Fibroblast of the conjunctiva (primary cell): ENCODE measurements at regions not wholly inside any gene's neighbourhood (a gene's known extent, or its start where the extent isn't known, plus 50 kb on each side); places are given as distances from the start of the nearest gene placed in this dataset.
"Not testable (repeated sequence)": the region's sequence is repeated elsewhere in the genome, so short reads cannot be mapped to it uniquely, and the experiment has no call there.

ENCODE experiments used
- DNase-seq: peaks from one replicate; pipeline ENCODE4 v3.0.0-alpha.2; 2010; ENCODE audit warnings: low read depth

- DNase-seq, result peak; percentile 64
These were observed 181.9 kb downstream of the MREG start for GRCh38 chr2:215831296-215831913.

GRCh38 chr2:215830304-215830703 is 183.0 kb downstream of the MREG start:
- DNase-seq, result peak; percentile 90

- no peak for DNase-seq
These were observed 184.1 kb downstream of the MREG start for GRCh38 chr2:215829261-215829660.

- peak; percentile 67 for DNase-seq
These were observed 184.7 kb downstream of the MREG start for GRCh38 chr2:215828528-215829184.

GRCh38 chr2:215826838-215827441 is 186.4 kb downstream of the MREG start:
- DNase-seq, result no peak

DNA sequence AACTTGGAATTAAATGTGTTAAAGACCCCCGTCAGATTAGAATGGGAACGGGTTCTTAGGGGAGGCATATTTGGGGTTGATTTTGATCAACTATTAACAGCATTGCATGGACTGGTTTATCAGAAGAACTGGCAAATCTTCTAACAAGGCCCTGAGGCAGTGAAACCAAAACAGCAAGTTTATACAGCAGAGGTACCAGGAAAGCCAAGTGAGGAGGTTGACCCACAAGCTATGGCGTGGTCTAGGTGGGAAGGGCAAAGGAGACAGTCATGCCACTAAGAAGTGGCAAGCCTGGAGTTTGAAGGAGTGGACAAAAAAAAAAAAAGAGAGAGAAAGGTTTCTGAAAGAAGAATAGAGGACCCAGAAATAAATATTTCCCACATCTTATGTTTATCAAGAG is 187.0 kb downstream of the MREG start:
- no peak for DNase-seq

DNA sequence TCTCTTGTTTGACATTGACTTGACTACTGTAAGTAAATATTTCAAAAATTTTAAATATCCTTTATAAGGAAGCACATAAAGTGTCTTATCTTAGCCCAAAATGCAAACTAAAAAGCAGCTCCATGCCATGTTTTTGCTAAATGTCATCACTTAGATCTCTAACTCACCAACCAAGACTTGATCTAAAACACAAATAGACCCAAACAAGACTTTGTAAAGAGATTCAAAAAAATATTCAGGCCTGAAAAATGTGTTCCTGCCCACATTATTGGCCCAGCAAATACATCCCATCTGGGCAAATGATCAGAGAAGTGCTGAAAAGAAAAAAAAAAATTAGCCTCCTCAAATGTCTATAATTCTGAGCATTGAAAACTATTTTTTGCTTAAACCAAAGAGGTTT is 187.6 kb downstream of the MREG start:
- no peak for DNase-seq

- DNase-seq, result not testable (repeated sequence)
These were observed 192.1 kb downstream of the MREG start for GRCh38 chr2:215821298-215821697.

DNA sequence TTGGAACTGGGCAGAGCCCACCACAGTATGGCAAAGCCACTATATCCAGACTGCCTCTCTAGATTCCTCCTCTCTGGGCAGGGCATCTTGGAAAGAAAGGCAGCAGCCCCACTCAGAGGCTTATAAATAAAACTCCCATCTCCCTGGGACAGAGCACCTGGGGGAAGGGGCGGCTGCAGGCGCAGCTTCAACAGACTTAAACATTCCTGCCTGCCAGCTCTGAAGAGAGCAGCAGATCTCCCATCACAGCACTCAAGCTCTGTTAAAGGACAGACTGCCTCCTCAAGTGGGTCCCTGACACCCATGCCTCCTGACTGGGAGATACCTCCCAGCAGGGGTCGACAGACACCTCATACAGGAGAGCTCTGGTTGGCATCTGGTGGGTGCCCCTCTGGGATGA is 193.6 kb downstream of the MREG start:
- not testable (repeated sequence) for DNase-seq

DNA sequence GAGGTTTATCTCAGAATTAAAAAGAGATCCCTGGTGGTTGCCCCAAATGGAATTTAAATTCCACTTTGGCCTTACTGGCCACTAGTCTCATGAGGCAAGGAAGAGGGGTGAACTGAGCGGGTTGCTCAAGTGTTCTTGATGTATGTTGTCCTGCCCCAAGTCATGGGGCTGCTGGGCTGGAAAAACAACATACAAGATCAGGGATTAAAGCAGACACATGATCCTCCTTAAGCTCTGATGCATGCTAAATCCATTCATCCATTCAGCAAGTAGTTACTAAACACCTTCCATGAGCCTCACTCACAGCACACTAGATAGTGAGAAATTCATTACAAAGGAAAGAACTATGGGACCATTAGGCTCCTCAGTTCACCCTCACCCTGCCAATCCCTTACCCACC is 196.3 kb downstream of the MREG start:
- no peak for DNase-seq

DNA sequence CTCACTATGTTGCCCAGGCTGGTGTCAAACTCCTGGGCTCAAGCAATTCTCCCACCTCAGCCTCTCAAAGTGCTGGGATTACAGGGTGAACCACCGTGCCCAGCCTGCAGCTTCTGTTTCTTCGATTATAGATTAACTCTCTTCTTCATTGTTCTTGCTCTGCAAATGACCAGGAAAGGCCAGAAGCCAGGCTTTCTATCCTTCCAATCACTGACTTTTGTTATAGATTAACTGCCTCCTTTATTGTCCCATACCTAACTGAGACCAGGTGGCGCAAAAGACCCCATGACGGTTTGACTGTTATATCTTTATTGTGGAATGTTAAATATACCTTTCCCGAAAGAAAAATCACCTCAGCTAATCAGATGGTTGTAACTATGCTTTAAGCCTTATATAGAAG is 196.9 kb downstream of the MREG start:
- DNase-seq, result no peak

GRCh38 chr2:215815960-215816359 is 197.4 kb downstream of the MREG start:
- DNase-seq, result no peak

DNA sequence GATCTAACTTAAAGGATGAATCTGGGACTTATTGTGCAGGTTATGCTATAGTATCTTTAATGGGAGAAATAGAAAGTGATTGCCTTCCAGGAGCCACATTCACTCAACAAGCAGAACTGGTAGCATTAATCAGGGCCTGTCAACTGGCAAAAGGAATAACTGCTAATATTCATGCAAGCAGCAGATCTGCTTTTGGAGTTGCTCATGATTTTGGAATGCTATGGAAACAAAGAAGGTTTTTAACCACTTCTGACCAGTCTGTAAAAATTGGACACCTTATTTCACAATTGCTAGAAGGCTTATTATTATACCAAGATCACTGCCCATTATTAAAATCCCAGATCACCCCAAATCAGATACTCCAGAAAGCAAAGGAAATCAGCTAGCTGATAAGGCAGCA is 200.4 kb downstream of the MREG start:
- no peak for DNase-seq

GRCh38 chr2:215811409-215812345 is 201.7 kb downstream of the MREG start:
- no peak for DNase-seq

DNA sequence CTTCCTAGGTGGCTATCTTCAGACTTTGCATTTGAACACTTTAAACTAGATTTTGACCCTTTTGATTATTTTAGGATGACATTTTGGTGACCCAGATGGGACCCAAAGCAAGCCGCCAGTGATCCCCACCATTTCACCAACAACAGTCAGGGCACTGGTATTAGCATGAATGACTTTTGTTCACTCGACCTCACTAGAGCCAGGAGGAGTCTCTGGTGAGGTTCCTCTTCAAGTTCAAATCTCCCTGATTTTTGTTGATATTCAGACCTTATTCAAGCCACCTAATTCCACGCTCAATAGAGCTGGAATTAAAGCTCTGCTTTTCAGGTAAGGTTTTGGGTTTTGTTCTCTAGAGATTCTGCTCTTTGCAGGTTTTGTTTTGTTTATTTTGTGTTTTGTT is 202.3 kb downstream of the MREG start:
- no peak for DNase-seq

- no peak for DNase-seq
These were observed 204.4 kb downstream of the MREG start for GRCh38 chr2:215808996-215809395.

DNA sequence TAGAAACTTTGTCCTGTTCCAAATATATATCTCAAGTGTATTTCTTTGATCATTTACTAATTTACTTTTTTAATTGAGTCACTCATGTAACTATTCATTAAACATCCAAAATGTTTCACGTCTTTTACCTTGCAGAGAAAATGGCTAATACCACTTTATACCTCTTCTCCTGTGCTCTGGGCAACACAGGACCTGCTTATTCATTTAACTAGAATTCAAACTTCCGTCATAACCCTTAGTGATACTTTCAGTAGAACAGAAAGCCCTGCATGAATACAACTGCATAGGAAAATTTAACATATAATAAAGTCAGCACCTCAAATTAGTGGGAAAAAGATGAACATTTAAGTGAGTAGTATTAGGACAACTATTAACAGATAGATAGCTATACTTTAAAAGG is 205.2 kb downstream of the MREG start:
- no peak for DNase-seq

DNA sequence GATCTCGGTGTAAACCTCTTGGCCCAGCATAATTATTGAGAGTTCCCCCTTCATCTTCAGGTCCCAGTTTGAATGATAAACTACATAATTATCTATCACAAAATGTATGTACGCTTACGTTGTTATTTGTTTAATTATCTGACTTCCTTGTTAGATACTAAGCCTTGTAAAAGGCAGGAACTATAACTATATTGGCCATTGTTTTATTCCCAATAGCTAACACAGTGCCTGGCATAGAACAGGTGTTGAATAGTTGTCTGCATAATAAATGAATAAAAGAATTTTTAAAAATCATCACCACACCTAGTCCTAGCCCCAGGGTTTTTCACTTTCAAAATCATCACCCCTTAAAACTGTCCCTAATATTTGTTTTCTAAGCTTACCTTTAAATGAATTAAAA is 207.9 kb downstream of the MREG start:
- DNase-seq, result no peak

- no peak for DNase-seq
These were observed 210.2 kb downstream of the MREG start for GRCh38 chr2:215803150-215803549.

- no peak for DNase-seq
These were observed 214.2 kb downstream of the MREG start for GRCh38 chr2:215799194-215799593.

DNA sequence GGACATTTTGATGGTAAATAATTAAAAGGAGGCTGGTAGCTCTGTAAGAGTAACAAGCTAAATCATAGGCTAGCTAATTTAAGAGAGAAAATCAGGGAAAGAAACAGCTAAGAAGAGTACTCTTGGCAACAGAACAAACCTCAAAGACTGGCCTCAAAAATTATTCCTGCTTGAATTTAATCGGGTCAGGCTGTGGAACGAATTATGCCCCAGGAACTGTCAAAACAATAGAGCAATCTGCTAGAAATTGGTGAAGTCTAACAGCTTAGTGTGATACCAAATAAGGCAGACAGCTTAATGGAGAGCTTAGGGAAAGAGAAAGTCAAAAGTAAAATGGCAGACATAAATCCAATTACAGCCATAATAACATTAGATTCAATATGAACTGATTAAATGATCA is 215.7 kb downstream of the MREG start:
- no peak for DNase-seq

DNA sequence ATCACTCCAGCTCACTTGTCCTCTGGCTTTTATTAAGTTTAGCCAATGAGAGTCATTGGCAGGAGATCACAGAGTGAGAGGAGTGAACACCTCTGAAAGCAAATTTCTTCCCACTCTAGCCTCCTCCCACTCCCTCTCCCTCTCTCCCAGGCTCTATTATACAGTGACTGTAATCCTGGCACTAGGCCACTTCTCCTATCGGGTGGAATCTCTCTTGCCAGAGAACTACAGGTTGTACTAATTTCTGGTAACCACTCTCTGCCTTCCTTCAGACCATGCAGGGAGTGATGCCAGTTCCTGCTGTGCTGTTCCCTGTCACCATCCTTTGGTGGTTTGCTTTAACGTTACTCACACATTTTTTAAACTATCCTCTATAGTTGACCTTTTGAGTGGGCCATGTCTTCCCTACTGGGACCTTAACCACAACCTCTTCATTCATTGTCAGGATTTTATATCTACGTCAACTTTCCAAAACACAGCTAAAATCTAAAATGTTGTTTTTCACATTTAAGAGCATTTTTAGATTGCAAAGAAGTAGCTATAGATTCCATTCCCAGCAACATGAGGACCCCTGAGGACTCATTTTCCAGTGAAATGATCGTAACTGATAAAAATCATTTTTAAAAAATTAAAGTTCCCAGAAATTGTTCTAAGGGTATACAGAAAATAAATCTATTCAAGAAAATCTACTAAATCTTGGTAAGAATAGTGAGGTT is 217.1 kb downstream of the MREG start:
- DNase-seq, result no peak
